Mesenchymal stem cell (in vitro differentiated cells and primary cell): ENCODE measurements at regions not wholly inside any gene's neighbourhood (a gene's known extent, or its start where the extent isn't known, plus 50 kb on each side); places are given as distances from the start of the nearest gene placed in this dataset.

Source experiments
- DNase-seq: peaks from one replicate; pipeline ENCODE4 v3.0.0-alpha.2; 2013
- H2AFZ ChIP-seq: one replicate; pipeline ENCODE4 v1.6.1; 2013; ENCODE audit warnings: low read depth, mild to moderate bottlenecking, control low read depth, inconsistent platforms, low read length, moderate library complexity
- H2AK5ac ChIP-seq: 2 replicates; pipeline ENCODE4 v1.6.1; 2013; ENCODE audit warnings: low read length, moderate library complexity, mild to moderate bottlenecking, inconsistent platforms; ENCODE audit not compliant: severe bottlenecking
- H2BK120ac ChIP-seq: one replicate; pipeline ENCODE4 v1.6.1; 2013; ENCODE audit warnings: low read depth, mild to moderate bottlenecking, inconsistent platforms, low read length, moderate library complexity
- H2BK12ac ChIP-seq, 2 experiments: one replicate each; pipeline ENCODE4 v1.6.1; 2013; ENCODE audit warnings: inconsistent platforms in 2 of 2, low read length in 2 of 2, mild to moderate bottlenecking in 2 of 2, moderate library complexity in 2 of 2, control low read depth in 1 of 2
- H2BK15ac ChIP-seq: one replicate; pipeline ENCODE4 v1.6.1; 2013; ENCODE audit warnings: mild to moderate bottlenecking, low read depth, inconsistent platforms; ENCODE audit not compliant: poor library complexity, severe bottlenecking
- H2BK5ac ChIP-seq: 2 replicates; pipeline ENCODE4 v1.6.1; 2013; ENCODE audit warnings: low read depth, mild to moderate bottlenecking, low read length, control low read depth, inconsistent platforms; ENCODE audit not compliant: poor library complexity, severe bottlenecking
- H3K14ac ChIP-seq, 2 experiments: one replicate each; pipeline ENCODE4 v1.6.1; 2013; ENCODE audit warnings: inconsistent platforms in 2 of 2, low read length in 2 of 2, control low read depth in 1 of 2, mild to moderate bottlenecking in 1 of 2, moderate library complexity in 1 of 2
- H3K18ac ChIP-seq, 2 experiments: one replicate each; pipeline ENCODE4 v1.6.1; 2013; ENCODE audit warnings: inconsistent platforms in 2 of 2, low read length in 2 of 2, control low read depth in 1 of 2, low read depth in 1 of 2, mild to moderate bottlenecking in 1 of 2
- H3K23ac ChIP-seq, 2 experiments: one replicate each; pipeline ENCODE4 v1.6.1; 2013; ENCODE audit warnings: inconsistent platforms in 2 of 2, low read length in 2 of 2, mild to moderate bottlenecking in 2 of 2, moderate library complexity in 2 of 2, control low read depth in 1 of 2
- H3K27ac ChIP-seq: 2 replicates; pipeline ENCODE4 v1.5.1; 2013; ENCODE audit warnings: mild to moderate bottlenecking, moderate library complexity, low read length, control low read depth, inconsistent platforms; ENCODE audit not compliant: poor library complexity, severe bottlenecking
- H3K27me3 ChIP-seq, 2 experiments: 2 replicates each; pipeline versions ENCODE4 v1.6.1 to v1.7.0; 2013; ENCODE audit warnings: low read length in 2 of 2, mild to moderate bottlenecking in 2 of 2, moderate library complexity in 2 of 2, control low read depth in 1 of 2, inconsistent platforms in 1 of 2; ENCODE audit not compliant: control insufficient read depth in 1 of 2, insufficient read depth in 1 of 2
- H3K36me3 ChIP-seq, 2 experiments: 2 replicates each; pipeline versions ENCODE4 v1.6.1 to v1.7.0; 2013; ENCODE audit warnings: low read length in 2 of 2, control low read depth in 1 of 2, inconsistent platforms in 1 of 2, low read depth in 1 of 2, mild to moderate bottlenecking in 1 of 2; ENCODE audit not compliant: insufficient read depth in 2 of 2, control insufficient read depth in 1 of 2
- H3K4ac ChIP-seq, 2 experiments: one replicate each; pipeline ENCODE4 v1.6.1; 2013; ENCODE audit warnings: inconsistent platforms in 2 of 2, low read length in 2 of 2, mild to moderate bottlenecking in 2 of 2, moderate library complexity in 2 of 2, control low read depth in 1 of 2, low read depth in 1 of 2
- H3K4me1 ChIP-seq: 2 replicates; pipeline ENCODE4 v1.6.1; 2013; ENCODE audit warnings: low read depth, low read length, control low read depth; ENCODE audit not compliant: control insufficient read depth, insufficient read depth
- H3K4me2 ChIP-seq: 2 replicates; pipeline ENCODE4 v1.6.1; 2013; ENCODE audit warnings: low read length, mild to moderate bottlenecking, inconsistent platforms; ENCODE audit not compliant: poor library complexity, severe bottlenecking
- H3K4me3 ChIP-seq, 2 experiments: 2 replicates each; pipeline versions ENCODE4 v1.5.1 to v1.7.0; 2013; ENCODE audit warnings: low read length in 2 of 2, mild to moderate bottlenecking in 2 of 2, control low read depth in 1 of 2, low read depth in 1 of 2; ENCODE audit not compliant: insufficient read depth in 1 of 2
- H3K79me1 ChIP-seq: replicated peaks from 2 replicates; pipeline ENCODE4 v1.6.1; 2013; ENCODE audit warnings: mild to moderate bottlenecking, control low read depth, low read length, inconsistent platforms; ENCODE audit not compliant: poor library complexity, severe bottlenecking
- H3K9ac ChIP-seq: 2 replicates; pipeline ENCODE4 v1.7.0; 2013; ENCODE audit warnings: mild to moderate bottlenecking, low read length, moderate library complexity
- H3K9me3 ChIP-seq: 2 replicates; pipeline ENCODE4 v1.7.0; 2013; ENCODE audit warnings: mild to moderate bottlenecking, low read length; ENCODE audit not compliant: control insufficient read depth
- H4K8ac ChIP-seq: one replicate; pipeline ENCODE4 v1.6.1; 2013; ENCODE audit warnings: inconsistent platforms, mild to moderate bottlenecking, low read length, moderate library complexity
- H4K91ac ChIP-seq: one replicate; pipeline ENCODE4 v1.6.1; 2013; ENCODE audit warnings: mild to moderate bottlenecking, low read length, inconsistent platforms
- WGBS: methylation state at CpG from one replicate; pipeline ENCODE4 v1.1.7; 2013; ENCODE audit warnings: mixed read lengths; 5-methylcytosine and 5-hydroxymethylcytosine counted together

GRCh38 chr3:154015307-154015706 lies 105.9 kb upstream of the ARHGEF26 start:
- H3K14ac ChIP-seq, result no peak overlapping the region
- H3K79me1 ChIP-seq, result no peaks in the 10 kb centered on the region
- DNase-seq, result no peak
- H3K4me1 ChIP-seq, result no peaks in the 10 kb centered on the region
- H2AK5ac ChIP-seq, result no peak overlapping the region
- no peak overlapping the region for H4K8ac ChIP-seq
- H3K9me3 ChIP-seq, result no peaks in the 10 kb centered on the region
- H2BK12ac ChIP-seq, result no peak overlapping the region
- no peak overlapping the region for H3K4me3 ChIP-seq
- H3K4me2 ChIP-seq, result no peak overlapping the region
- WGBS, result 86% methylated on average over 1 of the region's 4 CpGs
- H2BK120ac ChIP-seq, result no peak overlapping the region
- no peak overlapping the region for H2BK5ac ChIP-seq
- no peak overlapping the region for H3K9ac ChIP-seq
- H3K27ac ChIP-seq, result no peak overlapping the region
- H3K23ac ChIP-seq, result no peak overlapping the region
- H4K91ac ChIP-seq, result no peak overlapping the region
- no peak overlapping the region for H2BK15ac ChIP-seq
- H3K27me3 ChIP-seq, result no peaks in the 10 kb centered on the region
- H3K18ac ChIP-seq, result no peak overlapping the region
- H3K4ac ChIP-seq, result no peak overlapping the region
- no peaks in the 10 kb centered on the region for H3K36me3 ChIP-seq
- H2AFZ ChIP-seq, result no peak overlapping the region

DNA sequence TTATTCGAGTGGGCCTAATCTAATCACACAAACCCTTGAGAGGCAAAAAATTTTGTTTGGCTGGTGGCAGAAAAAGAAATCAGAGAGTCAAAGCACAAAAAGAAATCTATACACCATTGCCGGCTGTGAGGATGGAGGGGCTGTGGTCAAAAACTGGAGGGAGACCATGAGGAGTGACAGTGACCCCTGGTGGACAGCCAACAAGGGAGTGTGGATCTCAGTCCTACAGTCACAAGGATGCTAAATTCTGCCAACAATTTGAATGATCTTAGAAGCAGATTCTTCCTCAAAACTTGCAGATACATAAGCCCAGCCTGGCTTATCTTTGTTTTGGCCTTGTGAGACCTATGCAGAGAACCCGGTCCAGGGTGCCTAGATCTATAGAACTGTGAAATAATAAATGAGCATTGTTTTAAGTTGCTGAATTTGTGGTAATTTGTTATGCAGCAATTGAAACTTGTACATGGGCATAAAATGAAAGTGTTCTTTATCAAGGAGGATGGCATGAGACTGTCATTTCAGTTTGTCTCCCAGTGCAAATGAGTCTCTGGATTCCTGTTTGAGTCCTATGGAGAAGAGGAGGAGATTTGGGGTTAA lies 103.0 kb upstream of the ARHGEF26 start:
- H3K4me3 ChIP-seq, result no peak overlapping the region
- H2BK120ac ChIP-seq, result no peak overlapping the region
- H2BK15ac ChIP-seq, result no peak overlapping the region
- H4K91ac ChIP-seq, result no peak overlapping the region
- H3K27ac ChIP-seq, result no peak overlapping the region
- no peaks in the 10 kb centered on the region for H3K4me1 ChIP-seq
- H4K8ac ChIP-seq, result no peak overlapping the region
- H2AK5ac ChIP-seq, result no peak overlapping the region
- H3K9ac ChIP-seq, result no peak overlapping the region
- H3K23ac ChIP-seq, result no peak overlapping the region
- WGBS, result 27% methylated on average over 1 of the region's 3 CpGs
- DNase-seq, result peak; percentile 27
- H3K9me3 ChIP-seq, result no peaks in the 10 kb centered on the region
- no peak overlapping the region for H2BK5ac ChIP-seq
- H3K27me3 ChIP-seq, result no peaks in the 10 kb centered on the region
- no peak overlapping the region for H3K18ac ChIP-seq
- H3K36me3 ChIP-seq, result no peaks in the 10 kb centered on the region
- H2AFZ ChIP-seq, result no peak overlapping the region
- H2BK12ac ChIP-seq, result no peak overlapping the region
- H3K79me1 ChIP-seq, result no peaks in the 10 kb centered on the region
- H3K4ac ChIP-seq, result no peak overlapping the region
- no peak overlapping the region for H3K4me2 ChIP-seq
- H3K14ac ChIP-seq, result no peak overlapping the region

DNA sequence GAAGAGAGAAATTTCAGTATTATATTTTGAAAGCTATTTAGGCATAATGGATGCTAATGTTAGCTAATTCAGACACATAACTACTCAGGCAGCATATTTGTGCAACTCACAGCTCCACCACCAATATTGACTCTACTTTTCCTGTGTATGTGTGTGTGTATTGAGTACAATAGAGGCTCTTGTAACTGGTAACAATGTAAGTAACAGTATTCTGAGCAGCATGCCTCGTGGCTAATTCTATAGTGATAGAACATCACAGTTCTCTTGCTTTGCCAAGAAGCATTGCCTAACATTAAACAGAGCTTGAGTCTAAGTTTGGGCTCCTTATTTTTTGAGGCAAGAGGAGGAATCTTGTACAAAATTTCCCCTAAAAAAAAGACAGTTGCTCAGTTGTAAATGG lies 98.6 kb upstream of the ARHGEF26 start:
- Histone ChIP-seq H3K36me3 (no peaks in the 10 kb centered on the region), H3K4me3 (no peak overlapping the region), H2BK15ac (no peak overlapping the region), H3K27me3 (no peaks in the 10 kb centered on the region), H3K23ac (no peak overlapping the region), H2BK5ac (no peak overlapping the region), H3K4me1 (no peaks in the 10 kb centered on the region), H3K14ac (no peak overlapping the region), H2BK12ac (no peak overlapping the region), H2AFZ (no peak overlapping the region), H4K91ac (no peak overlapping the region), H3K4me2 (no peak overlapping the region), H3K9ac (peak overlapping the region; percentile 58), H3K79me1 (no peaks in the 10 kb centered on the region), H2BK120ac (no peak overlapping the region), H3K18ac (no peak overlapping the region), H4K8ac (no peak overlapping the region), H3K27ac (no peak overlapping the region), H3K9me3 (no peaks in the 10 kb centered on the region), H2AK5ac (no peak overlapping the region), H3K4ac (no peak overlapping the region)
- DNase-seq, result no peak
- no CpG with 5 or more reads among the region's 1 CpG for WGBS

DNA sequence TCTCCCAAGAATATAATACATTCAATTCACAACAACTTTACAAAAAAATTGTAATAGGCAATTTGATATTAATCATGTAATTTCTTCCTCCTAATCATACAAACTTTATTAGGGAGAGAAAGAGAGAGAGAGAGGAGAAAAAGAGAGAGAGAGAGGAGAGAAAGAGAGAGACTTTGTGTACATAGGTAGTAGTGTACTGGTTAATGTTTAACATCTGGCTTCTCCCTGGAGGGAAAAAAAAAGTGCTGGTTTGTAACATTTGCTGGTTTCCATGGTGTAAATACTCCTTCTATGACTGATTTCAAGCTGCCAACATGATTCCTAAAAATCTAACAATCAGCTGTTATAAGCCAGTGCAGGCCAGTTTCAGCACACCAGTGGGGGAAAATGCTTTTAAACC lies 98.0 kb upstream of the ARHGEF26 start:
- Histone ChIP-seq H3K79me1 (no peaks in the 10 kb centered on the region), H3K4ac (no peak overlapping the region), H2BK5ac (no peak overlapping the region), H2AFZ (no peak overlapping the region), H4K8ac (no peak overlapping the region), H3K23ac (no peak overlapping the region), H2BK12ac (no peak overlapping the region), H2BK120ac (no peak overlapping the region), H3K4me3 (no peak overlapping the region), H3K9ac (peak overlapping the region; percentile 58), H3K18ac (no peak overlapping the region), H3K4me2 (no peak overlapping the region), H2BK15ac (no peak overlapping the region), H4K91ac (no peak overlapping the region), H3K14ac (no peak overlapping the region), H3K27me3 (no peaks in the 10 kb centered on the region), H3K27ac (no peak overlapping the region), H3K36me3 (no peaks in the 10 kb centered on the region), H3K9me3 (no peaks in the 10 kb centered on the region), H3K4me1 (no peaks in the 10 kb centered on the region), H2AK5ac (no peak overlapping the region)
- DNase-seq, result no peak
